B cell (primary cell): ENCODE measurements at regions not wholly inside any gene's neighbourhood (a gene's known extent, or its start where the extent isn't known, plus 50 kb on each side); places are given as distances from the start of the nearest gene placed in this dataset.

Experiments used
- EZH2 ChIP-seq: IDR thresholded peaks from 2 replicates; pipeline ENCODE4 v1.6.1; 2012; ENCODE audit warnings: borderline replicate concordance, low read depth, mild to moderate bottlenecking, moderate library complexity, low read length; ENCODE audit not compliant: insufficient read depth, poor library complexity, severe bottlenecking
- TF ChIP-seq, protein P1 (sequence below): fragments of 200-600 bp; IDR thresholded peaks from one replicate; pipeline ENCODE4 v1.8.0; 2022; ENCODE audit warnings: antibody characterized with exemption, mild to moderate bottlenecking

DNA sequence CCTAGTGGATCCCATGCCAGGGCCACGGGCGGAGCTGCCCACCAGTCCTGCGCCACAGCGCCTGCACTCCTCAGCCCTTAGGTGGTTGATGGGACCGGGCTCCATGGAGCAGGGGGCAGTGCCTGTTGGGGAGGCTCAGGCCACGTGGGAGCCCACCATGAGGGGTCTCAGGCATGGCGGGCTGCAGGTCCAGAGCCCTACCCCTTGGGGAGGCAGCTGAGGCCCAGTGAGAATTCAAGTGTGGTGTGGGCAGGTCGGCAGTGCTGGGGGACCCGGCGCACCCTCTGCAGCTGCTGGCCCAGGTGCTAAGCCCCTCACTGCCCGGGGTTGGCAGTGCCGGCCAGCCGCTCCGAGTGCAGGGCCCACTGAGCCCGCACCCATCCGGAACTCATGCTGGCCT lies 139.8 kb upstream of the LYZL2 start:
- TF ChIP-seq, protein P1, sequence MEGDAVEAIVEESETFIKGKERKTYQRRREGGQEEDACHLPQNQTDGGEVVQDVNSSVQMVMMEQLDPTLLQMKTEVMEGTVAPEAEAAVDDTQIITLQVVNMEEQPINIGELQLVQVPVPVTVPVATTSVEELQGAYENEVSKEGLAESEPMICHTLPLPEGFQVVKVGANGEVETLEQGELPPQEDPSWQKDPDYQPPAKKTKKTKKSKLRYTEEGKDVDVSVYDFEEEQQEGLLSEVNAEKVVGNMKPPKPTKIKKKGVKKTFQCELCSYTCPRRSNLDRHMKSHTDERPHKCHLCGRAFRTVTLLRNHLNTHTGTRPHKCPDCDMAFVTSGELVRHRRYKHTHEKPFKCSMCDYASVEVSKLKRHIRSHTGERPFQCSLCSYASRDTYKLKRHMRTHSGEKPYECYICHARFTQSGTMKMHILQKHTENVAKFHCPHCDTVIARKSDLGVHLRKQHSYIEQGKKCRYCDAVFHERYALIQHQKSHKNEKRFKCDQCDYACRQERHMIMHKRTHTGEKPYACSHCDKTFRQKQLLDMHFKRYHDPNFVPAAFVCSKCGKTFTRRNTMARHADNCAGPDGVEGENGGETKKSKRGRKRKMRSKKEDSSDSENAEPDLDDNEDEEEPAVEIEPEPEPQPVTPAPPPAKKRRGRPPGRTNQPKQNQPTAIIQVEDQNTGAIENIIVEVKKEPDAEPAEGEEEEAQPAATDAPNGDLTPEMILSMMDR, result no peak
- no peak for TF ChIP-seq EZH2
